ENCODE measurements at regions not wholly inside any gene's neighbourhood (a gene's known extent, or its start where the extent isn't known, plus 50 kb on each side); places are given as distances from the start of the nearest gene placed in this dataset.

DNA sequence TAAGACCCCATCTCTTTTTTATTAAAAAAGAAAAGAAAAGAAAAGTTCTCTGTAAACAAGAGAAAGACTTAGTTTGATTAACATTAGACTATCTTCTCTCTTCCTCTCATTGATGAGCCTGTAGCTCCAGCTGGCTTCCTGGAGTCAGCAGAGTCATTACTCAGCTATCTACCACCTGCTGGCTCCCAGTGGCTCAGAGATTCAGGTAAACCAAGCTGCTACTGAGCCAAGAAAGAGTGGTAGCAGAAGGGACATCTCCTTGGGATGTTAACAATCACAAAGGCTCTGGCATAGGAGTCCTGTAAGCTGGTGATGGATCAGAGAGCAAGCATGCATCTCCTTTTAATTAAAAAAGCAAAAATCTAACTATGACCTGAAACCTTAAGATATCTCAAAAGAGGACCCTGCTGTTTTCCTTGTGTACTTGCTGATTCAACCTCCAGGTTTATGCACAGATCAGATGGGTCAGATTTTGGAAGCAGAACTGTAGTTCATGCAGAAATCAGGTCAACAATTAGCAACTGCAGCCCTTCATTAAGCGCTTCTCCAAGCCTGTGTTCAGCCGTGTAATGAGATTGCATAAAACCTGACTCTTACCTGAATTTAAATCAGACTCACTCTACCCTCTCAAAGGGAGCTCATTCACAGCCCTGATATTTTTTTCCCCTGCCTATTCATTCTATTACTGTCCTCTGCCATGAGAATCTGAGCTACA is 225.8 kb downstream of the RNF152 start:
- H3K36me3 ChIP-seq: no peaks in the 10 kb centered on the region
- H3K4me3 ChIP-seq: no peak overlapping the region
- H3K27ac ChIP-seq: no peak overlapping the region
- H3K27me3 ChIP-seq: no peaks in the 10 kb centered on the region
- TF ChIP-seq, protein P1, sequence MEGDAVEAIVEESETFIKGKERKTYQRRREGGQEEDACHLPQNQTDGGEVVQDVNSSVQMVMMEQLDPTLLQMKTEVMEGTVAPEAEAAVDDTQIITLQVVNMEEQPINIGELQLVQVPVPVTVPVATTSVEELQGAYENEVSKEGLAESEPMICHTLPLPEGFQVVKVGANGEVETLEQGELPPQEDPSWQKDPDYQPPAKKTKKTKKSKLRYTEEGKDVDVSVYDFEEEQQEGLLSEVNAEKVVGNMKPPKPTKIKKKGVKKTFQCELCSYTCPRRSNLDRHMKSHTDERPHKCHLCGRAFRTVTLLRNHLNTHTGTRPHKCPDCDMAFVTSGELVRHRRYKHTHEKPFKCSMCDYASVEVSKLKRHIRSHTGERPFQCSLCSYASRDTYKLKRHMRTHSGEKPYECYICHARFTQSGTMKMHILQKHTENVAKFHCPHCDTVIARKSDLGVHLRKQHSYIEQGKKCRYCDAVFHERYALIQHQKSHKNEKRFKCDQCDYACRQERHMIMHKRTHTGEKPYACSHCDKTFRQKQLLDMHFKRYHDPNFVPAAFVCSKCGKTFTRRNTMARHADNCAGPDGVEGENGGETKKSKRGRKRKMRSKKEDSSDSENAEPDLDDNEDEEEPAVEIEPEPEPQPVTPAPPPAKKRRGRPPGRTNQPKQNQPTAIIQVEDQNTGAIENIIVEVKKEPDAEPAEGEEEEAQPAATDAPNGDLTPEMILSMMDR (IDR thresholded peaks at IDR 0.05): no peak
- TF ChIP-seq POLR2A (IDR thresholded peaks at IDR 0.05) (no peak), EP300 (IDR thresholded peaks at IDR 0.05) (no peak)
- no peaks in the 10 kb centered on the region for H3K4me1 ChIP-seq (ENCODE audit: insufficient read depth)
- DNase-seq: no peak
- intact Hi-C loops (cut with DNase I): no loop called here
- H3K9me3 ChIP-seq: no peaks in the 10 kb centered on the region
- 80 to 88% (median 85%) methylated on average over 2 of the region's 2 CpGs for WGBS, 3 donors

DNA sequence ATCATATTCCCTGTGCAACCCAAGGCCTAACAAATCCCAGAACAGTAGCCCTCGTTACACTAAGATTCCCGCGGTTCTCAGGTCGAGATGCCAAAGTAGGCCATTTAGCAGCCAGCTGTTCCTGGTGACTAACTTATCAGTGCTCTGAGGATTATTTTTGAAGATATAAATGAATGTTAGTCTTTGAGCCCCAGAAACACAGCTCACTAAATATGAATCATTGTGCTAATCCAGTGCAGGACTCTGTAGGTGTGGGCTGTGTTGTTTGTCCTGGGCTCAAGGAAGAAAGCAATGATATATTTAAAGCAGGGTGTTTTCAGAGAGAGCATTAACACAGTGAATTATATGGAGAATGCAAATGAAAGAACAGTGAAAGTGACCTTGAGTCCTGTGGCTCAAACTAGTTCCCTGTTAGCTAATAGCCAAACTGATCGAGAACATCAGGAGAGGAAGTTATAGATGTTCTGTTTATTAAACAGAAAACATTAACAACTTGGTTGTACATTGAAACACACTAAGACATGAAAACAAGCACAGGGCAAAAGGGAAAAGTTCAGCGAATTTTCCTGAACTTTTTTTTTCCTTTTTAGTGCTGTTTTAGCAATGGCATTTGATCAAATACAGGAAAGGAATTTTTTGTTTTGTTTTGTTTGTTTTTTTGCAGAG is 228.3 kb downstream of the RNF152 start:
- TF ChIP-seq POLR2A (IDR thresholded peaks at IDR 0.05) (no peak), EP300 (IDR thresholded peaks at IDR 0.05) (no peak)
- TF ChIP-seq, protein P1 (IDR thresholded peaks at IDR 0.05): no peak
- intact Hi-C loops (cut with DNase I): no loop called here
- Histone ChIP-seq H3K4me1 (ENCODE audit: insufficient read depth) (no peaks in the 10 kb centered on the region), H3K27me3 (no peaks in the 10 kb centered on the region), H3K9me3 (no peaks in the 10 kb centered on the region), H3K36me3 (no peaks in the 10 kb centered on the region), H3K27ac (no peak overlapping the region), H3K4me3 (no peak overlapping the region)
- no peak for DNase-seq
- 20 to 49% (median 32%) methylated on average over 6 of the region's 6 CpGs for WGBS, 3 donors

DNA sequence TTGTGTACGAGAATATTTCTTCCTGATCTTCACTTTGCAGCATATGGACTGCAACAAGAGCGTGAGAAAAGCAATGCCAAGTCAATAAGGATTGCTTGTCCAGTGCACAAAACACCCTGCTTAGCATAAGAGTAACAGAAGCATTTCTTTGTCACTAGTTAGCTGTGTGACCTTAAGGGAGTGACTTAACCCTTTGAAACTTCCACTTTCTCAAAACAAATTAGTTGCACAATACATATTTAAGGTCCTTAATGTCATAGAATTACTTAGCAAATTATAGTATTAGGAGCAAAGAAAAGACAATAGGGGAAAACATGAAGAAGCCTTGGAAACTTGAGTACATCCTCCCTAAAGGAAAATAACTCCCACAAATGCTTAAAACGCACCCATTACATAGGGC is 230.1 kb downstream of the RNF152 start:
- TF ChIP-seq POLR2A (IDR thresholded peaks at IDR 0.05) (no peak), EP300 (IDR thresholded peaks at IDR 0.05) (no peak)
- TF ChIP-seq, protein P1 (IDR thresholded peaks at IDR 0.05): no peak
- Histone ChIP-seq H3K9me3 (no peaks in the 10 kb centered on the region), H3K27me3 (no peaks in the 10 kb centered on the region), H3K27ac (no peak overlapping the region), H3K4me3 (no peak overlapping the region), H3K36me3 (no peaks in the 10 kb centered on the region), H3K4me1 (ENCODE audit: insufficient read depth) (no peaks in the 10 kb centered on the region)
- intact Hi-C loops (cut with DNase I): no loop called here
- DNase-seq: no peak
- WGBS, 3 donors: 52 to 88% (median 68%) methylated on average over 3 of the region's 3 CpGs

DNA sequence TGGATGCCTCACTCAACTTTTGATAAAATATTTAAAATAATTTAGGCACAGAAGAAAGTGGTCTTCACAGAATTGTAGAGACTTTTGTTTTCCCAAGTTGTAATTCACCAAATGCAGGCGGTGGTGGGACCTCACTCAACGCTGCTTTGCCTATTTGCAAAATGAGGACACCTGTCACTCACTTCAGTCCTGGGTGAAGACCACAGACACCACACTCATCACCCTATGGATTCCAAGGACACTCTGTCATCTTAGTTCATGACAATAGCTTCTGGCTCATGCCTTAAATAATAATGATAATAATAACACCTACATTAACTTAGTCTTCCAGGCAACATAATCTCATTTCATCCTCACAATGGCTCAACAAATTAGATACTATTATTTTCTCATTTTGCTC is 234.4 kb downstream of the RNF152 start:
- no peaks in the 10 kb centered on the region for H3K27me3 ChIP-seq
- no peak for DNase-seq
- TF ChIP-seq POLR2A (IDR thresholded peaks at IDR 0.05) (no peak), EP300 (IDR thresholded peaks at IDR 0.05) (no peak)
- TF ChIP-seq, protein P1 (IDR thresholded peaks at IDR 0.05): no peak
- no peaks in the 10 kb centered on the region for H3K9me3 ChIP-seq
- no peaks in the 10 kb centered on the region for H3K36me3 ChIP-seq
- no peak overlapping the region for H3K4me3 ChIP-seq
- H3K27ac ChIP-seq: no peak overlapping the region
- 48 to 94% (median 67%) methylated on average over 2 of the region's 2 CpGs for WGBS, 3 donors
- H3K4me1 ChIP-seq (ENCODE audit: insufficient read depth): no peaks in the 10 kb centered on the region
- intact Hi-C loops (cut with DNase I): no loop called here

Measured in ovary (tissue), 7 donors.